ENCODE measurements at regions not wholly inside any gene's neighbourhood (a gene's known extent, or its start where the extent isn't known, plus 50 kb on each side); places are given as distances from the start of the nearest gene placed in this dataset.

- no peak overlapping the region for H3K4me3 ChIP-seq (ENCODE audit: low read depth, low read length)
- TF ChIP-seq CTCF (IDR thresholded peaks at IDR 0.05; ENCODE audit: control insufficient read depth, extremely low read depth, insufficient read depth), result no peak
- DNase-seq (ENCODE audit: low read depth), result no peak
Measured at GRCh38 chr15:98025237-98025636, 64.7 kb downstream of the ARRDC4 start.

DNA sequence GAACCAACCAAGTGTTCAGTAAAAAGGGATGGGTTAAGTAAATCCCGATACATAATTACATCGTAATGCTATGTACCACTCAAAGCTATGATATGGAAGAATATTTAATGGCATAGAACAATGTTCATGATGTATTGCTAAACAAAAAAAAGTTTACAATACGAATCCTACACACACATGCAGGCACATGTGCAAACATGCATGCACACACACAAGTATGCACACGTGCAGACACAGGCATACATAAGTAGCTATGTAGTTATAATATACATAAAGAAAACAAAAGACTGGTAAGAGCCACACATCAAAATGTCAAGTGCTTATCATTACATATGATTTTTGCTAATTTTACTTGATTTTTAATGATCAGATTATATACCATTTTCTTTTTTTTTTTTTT is 74.2 kb downstream of the ARRDC4 start:
- no peak for TF ChIP-seq CTCF (IDR thresholded peaks at IDR 0.05; ENCODE audit: control insufficient read depth, extremely low read depth, insufficient read depth)
- no peak overlapping the region for H3K4me3 ChIP-seq (ENCODE audit: low read depth, low read length)
- no peak for DNase-seq (ENCODE audit: low read depth)

GRCh38 chr15:98035134-98035533 is 74.6 kb downstream of the ARRDC4 start:
- no peak overlapping the region for H3K4me3 ChIP-seq (ENCODE audit: low read depth, low read length)
- no peak for TF ChIP-seq CTCF (IDR thresholded peaks at IDR 0.05; ENCODE audit: control insufficient read depth, extremely low read depth, insufficient read depth)

DNA sequence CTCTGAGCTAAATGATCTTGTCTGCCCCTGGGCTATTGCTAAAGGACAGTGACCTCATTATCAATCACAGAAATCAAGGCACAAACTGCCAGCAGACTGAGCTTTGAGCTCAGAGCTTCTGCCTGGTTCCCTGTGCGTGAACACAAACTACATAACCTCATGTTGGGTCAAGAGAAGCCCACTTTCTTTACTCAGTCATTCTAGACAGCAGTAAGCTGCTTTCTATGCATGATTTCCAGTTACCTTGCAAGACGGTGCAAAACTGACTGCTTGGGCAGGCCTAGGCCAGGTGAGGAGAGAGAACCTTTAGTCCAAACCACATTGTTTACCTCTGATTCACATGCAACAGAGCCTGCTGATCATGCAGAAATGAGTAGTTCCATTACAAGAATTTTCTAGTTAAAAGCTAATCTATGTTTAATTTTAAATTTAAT is 75.1 kb downstream of the ARRDC4 start:
- TF ChIP-seq CTCF (IDR thresholded peaks at IDR 0.05; ENCODE audit: control insufficient read depth, extremely low read depth, insufficient read depth), result no peak
- no peak for DNase-seq (ENCODE audit: low read depth)
- no peak overlapping the region for H3K4me3 ChIP-seq (ENCODE audit: low read depth, low read length)

More at GRCh38 chr15:98035134-98035533, 74.6 kb downstream of the ARRDC4 start:
- no peak for DNase-seq (ENCODE audit: low read depth)

GRCh38 chr15:98039596-98039995 is 79.1 kb downstream of the ARRDC4 start:
- no peak for TF ChIP-seq CTCF (IDR thresholded peaks at IDR 0.05; ENCODE audit: control insufficient read depth, extremely low read depth, insufficient read depth)

GRCh38 chr15:98040146-98040545 is 79.6 kb downstream of the ARRDC4 start:
- DNase-seq (ENCODE audit: low read depth), result no peak
- H3K4me3 ChIP-seq (ENCODE audit: low read depth, low read length), result no peak overlapping the region
- TF ChIP-seq CTCF (IDR thresholded peaks at IDR 0.05; ENCODE audit: control insufficient read depth, extremely low read depth, insufficient read depth), result no peak

More at GRCh38 chr15:98039596-98039995, 79.1 kb downstream of the ARRDC4 start:
- no peak overlapping the region for H3K4me3 ChIP-seq (ENCODE audit: low read depth, low read length)
- no peak for DNase-seq (ENCODE audit: low read depth)

Data from LNCaP clone FGC (cell line).